ENCODE measurements at regions not wholly inside any gene's neighbourhood (a gene's known extent, or its start where the extent isn't known, plus 50 kb on each side); places are given as distances from the start of the nearest gene placed in this dataset.
A peak's percentile ranks its signal among the peaks of the same experiment; 100 is the strongest.
"Not testable (repeated sequence)": the region's sequence is repeated elsewhere in the genome, so short reads cannot be mapped to it uniquely, and the experiment has no call there.

DNA sequence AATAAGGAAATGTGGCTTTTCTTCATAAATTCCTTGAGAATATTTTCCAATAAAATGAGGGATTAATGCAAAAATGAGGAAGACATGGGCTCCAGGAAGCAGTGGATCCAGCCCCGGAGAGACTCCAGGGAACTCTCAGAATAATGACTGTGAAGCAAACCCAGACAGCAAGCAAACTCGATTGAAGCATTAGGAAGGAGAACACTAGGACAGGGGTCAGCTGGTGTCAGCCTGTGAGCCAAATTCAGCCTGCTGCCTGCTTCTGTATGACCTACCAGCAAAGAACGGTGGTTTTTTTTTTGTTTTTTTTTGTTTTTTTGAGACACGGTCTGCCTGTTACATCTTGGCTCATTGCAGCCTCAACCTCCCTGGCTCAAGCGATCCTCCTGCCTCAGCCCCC lies 133.9 kb upstream of the FOXN2 start:
- no peak for DNase-seq (ENCODE audit: low read depth in 2 of 3, low spot score in 2 of 3)

DNA sequence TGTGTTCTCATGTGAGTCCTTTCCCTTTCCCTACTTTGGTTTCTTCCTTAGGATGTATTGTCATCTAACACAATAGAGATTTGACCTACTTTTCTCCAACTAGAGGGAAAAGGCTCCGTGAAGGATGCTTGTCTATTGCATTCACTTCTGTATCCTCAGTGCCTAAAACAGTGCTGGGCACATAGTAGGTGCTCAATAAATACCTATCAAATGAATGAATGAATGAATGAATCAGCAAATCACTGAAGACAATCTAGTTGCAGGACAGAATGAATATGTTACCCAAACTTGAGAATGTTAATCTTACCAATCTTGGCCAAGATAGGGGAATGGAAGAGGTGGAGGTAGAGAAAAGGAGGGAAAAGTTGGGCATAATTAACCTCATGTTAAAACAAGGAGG lies 131.2 kb upstream of the FOXN2 start:
- no peak for DNase-seq (ENCODE audit: low read depth in 2 of 3, low spot score in 2 of 3)

DNA sequence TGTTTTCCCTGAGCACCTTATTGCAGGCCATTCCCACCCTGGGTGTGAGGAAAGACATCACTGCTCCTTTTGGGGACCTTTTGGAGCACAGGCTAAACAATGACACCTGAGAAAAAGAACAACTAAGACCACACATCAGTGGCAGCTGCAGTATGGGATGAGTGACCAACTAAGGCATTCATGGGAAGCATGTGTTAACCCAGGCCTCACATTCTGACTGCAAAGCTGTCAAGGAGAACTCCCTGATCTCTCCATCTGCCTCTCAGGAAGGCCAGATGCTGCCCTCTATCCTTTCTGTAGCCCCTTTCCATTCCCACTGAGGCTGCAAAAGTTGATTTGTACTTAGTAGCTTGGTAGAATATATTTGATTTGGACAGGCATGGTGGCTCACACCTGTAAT lies 130.5 kb upstream of the FOXN2 start:
- no peak for DNase-seq (ENCODE audit: low read depth in 2 of 3, low spot score in 2 of 3)

DNA sequence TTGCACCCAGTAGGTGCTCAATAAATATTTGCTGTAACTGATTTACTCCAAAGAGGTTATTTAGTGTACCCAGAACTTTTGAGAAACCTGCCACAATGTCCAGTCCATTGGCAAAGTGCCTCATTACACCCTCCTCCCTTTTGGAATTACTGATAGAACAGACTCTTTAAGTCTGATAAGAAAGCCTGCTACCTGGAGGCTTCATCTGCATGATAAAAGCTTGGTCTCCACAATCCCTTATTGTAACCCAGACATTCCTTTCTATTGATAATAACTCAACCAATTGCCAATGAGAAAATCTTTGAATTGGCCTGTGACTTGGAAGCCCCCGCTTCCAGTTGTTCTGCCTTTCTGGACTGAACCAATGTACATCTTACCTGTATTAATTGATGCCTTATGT lies 127.0 kb upstream of the FOXN2 start:
- DNase-seq (ENCODE audit: low read depth in 2 of 3, low spot score in 2 of 3): no peak

DNA sequence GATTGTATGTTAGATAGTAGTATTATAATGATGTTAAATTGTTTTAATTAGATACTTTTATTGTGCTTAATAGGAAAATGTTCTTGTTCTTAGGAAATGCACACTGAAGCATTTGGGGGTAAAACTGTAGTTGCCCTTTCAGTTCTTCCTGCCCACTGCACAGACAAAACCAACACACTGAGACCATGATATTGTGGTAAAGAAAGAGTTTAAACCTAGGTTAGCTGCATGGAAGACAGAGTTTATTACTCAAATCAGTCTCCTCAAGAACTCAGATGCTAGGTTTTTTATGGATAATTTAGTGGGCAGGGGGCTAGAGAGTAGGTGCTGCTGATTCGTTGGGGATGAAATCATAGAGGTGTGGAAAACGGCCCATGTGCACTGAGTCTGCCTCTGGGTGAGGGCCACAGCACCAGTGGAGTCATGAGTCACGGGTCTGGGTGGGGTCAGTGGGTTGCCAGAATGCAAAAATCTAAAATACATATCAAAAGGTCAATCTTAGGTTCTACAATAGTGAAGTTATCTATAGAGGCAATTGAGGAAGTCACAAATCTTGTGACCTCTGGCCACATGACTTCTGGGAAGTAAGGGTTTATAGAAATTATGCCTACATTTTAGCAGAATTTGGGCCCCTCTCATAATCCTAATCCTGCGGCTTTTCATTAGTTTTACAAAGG lies 124.8 kb upstream of the FOXN2 start:
- no peak for DNase-seq (ENCODE audit: low read depth in 2 of 3, low spot score in 2 of 3)

DNA sequence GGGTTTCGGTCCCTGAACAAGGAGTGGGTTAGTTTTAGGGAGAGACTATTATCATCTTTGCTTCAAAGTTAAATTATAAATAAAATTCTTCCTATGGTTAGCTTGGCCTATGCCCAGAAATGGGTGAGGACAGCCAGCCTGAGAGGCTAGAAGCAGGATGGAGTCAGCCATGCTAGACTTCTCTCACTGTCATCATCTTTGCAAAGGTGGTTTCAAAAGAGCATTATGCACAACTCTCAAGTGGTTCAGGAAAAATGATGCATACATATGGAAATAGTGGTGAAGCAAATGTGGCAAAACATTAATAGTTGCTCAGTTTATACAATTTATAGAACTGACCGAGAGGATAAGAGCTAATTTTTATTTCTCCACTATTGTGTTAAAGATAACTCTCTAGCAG lies 124.3 kb upstream of the FOXN2 start:
- no peak for DNase-seq (ENCODE audit: low read depth in 2 of 3, low spot score in 2 of 3)

DNA sequence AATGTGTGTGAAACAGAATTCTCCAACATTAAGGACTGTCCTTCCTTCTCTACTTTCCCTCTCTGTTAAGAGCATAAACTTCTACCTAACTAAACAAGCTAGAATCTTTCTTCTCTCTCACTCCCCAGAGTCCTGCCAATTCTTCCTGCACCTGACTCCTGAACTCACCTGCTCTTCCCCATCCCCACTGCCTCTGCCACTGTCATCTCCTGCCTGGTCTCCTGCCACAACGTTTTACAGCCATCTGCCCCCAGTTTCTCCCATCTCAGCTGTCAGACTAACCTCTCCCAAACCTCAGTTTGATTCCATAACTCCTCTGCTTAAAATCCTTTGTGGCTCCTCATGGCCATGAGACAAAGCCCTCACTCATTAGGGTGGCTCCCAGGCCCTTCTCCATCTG lies 119.8 kb upstream of the FOXN2 start:
- no peak for DNase-seq (ENCODE audit: low read depth in 2 of 3, low spot score in 2 of 3)

DNA sequence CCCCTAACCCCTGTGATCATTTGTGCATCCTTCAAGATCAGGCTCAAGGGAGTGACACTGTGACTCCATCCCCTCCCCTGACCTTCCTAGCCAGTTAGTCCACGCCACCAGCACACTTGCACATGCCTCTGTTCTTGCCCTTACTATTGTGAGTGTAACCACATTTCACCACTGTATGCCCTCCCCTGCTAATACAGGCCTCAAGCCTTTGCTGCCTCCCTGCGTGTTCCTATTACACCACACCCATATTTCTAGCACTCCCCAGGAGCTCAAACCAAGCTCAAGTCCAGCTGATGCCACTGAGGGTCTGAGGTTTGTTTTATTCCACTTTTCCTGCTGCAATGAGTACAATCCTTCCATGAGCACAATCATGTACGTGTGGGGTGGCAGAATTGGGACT lies 119.3 kb upstream of the FOXN2 start:
- no peak for DNase-seq (ENCODE audit: low read depth in 2 of 3, low spot score in 2 of 3)

DNA sequence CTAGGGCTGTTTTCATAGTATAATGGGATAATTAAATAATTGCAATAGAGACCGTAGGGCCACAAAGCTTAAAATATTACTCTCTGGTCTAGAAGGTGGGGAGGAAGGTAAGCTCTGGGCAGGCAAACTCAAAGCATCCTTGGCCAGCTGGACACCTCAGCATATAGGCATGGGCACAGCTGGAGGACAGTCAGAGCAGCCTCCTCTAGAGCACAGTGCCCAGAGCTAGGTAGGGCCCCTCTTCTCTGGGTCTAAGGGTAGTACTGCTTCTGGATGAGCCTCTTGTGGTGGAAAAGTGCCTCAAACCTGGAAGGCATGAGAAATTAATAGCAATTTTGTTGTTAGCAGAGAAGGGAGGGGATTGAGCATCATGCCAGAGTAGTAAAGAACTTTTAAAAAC lies 116.9 kb upstream of the FOXN2 start:
- no peak for DNase-seq (ENCODE audit: low read depth in 2 of 3, low spot score in 2 of 3)

DNA sequence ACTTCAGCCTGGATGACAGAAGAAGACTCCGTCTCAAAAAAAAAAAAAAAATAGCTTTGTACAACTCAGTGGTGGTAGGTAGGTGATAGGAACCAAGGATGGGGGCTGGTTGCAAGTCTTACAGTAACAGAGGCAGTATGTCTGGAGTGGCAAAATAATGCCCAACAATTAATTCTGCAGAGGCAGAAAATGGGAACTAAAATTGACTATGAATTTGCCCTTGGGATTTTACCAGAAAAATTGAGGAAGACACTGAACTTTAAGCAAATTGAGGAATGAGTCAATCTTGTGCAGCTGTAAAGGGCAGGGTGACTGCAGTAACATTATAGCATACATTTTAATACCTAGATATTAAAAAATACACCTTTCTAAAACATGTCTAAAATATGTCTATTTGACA lies 116.1 kb upstream of the FOXN2 start:
- no peak for DNase-seq (ENCODE audit: low read depth in 2 of 3, low spot score in 2 of 3)

DNA sequence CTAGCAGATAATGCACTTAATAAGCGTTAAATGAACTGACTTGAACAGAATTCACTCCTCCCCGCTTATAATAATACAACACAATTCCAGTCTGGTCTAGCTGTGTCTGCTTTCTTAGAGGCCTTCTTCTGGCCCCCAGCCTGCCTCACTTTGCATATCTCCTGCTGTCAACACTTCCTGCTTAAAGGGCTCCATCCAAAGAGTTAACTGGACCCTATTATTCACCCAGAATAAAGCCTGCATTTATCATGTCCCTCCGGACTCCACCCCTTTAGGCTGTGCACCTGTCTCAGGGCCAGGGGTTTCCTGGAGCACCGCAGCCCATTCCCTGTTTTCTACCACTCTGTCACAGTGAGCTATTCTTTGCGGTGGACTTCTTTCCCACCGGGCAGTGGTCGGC lies 115.4 kb upstream of the FOXN2 start:
- no peak for DNase-seq (ENCODE audit: low read depth in 2 of 3, low spot score in 2 of 3)

DNA sequence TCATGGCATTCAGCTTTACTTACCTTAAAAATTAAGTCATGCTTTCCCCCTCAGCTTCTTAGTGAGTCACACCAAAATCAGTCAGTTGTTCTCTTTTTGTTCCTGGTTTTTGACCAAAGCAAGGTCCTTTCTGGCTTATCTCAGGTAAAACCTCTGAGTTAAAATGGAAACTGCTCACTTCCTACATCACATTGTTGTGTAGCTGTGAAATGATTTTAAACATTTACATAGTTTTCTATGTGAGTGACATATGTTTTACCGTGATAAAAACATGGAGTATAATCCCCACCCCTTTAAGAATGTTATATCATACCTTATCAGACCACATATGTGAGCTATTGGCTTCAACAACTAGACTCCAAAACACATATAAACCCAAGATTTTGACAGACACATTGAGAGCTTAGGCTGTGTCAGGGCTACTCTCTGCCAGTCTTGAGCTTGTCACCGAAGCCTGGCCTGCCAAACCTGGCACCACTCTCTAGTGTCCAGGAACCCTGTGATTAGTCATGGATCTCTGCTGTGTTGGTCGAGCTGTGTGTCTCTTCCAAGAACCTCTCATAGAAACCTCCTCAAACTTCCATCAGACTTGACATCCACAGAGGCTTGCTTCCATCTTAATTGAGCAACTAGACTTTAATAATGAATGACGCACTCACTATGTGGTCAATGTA lies 113.7 kb upstream of the FOXN2 start:
- DNase-seq (ENCODE audit: low read depth in 2 of 3, low spot score in 2 of 3): no peak

DNA sequence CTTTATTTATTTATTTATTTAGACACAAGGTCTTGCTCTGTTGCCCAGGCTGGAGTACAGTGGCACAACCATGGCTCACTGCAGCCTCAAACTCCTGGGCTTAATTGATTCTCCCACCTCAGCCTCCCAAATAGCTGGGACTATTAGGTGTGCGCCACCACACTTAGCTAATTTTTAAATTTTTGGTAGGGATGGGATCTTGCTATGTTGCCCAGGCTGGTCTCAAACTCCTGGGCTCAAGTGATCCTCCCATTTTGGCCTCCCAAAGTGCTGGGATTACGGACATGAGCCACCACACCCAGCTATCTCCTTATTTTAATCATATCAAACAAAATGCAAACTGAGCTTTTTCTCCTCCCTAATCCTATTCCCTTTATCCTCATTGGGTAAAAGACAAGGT lies 113.0 kb upstream of the FOXN2 start:
- not testable (repeated sequence) for DNase-seq (ENCODE audit: low read depth in 2 of 3, low spot score in 2 of 3)

DNA sequence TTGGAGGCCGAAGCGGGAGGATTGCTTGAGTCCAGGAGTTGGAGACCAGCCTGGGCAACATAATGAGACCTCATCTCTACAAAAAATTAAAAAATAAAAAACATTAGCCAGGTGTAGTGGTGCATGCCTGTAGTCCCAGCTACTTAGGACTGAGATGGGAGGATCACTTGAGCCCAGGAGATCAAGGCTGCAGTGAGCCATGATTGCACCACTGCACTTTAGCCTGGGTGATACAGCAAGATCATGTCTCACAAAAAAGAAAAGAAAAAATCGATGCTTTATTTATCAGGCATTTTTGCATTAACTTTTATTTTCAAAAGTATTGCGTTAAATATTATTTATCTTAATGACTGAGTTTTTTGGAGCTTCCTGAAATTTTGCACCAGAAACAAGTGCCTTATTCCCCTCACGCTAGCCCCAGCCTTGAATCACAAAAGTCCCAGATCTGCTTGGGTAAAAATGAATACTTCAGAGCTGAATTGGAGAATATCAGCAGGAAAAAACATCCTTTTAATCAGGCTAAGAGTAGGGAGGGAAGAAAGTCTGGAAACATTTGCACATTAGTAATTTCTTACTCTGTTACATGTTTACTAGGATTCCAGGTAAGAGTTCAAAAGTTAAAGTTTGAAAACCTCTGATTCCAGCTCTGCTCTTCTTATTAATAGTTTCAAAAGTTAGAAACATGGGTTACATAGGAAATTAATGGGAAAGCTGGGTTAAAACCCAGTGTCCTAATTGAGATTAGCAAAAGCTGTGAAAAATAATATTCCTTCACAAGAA lies 111.4 kb upstream of the FOXN2 start:
- no peak for DNase-seq (ENCODE audit: low read depth in 2 of 3, low spot score in 2 of 3)

DNA sequence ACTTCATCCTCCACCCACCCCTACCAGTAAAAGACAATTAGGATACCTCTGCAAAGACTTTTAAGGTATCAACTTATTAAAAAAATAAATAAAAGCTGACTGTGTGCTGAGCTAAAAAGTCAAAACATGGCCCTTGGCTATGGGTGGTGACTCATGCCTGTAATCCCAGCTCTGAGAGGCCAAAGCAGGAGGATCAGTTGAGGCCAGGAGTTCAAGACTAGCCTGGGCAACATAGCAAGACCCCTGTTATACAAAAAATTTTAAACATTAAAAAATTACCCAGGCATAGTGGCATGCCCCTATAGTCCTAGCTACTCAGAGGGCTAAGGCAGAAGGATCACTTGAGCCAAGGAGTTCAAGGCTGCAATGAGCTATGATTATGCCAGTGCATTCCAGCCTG lies 110.8 kb upstream of the FOXN2 start:
- DNase-seq (ENCODE audit: low read depth in 2 of 3, low spot score in 2 of 3): no peak

DNA sequence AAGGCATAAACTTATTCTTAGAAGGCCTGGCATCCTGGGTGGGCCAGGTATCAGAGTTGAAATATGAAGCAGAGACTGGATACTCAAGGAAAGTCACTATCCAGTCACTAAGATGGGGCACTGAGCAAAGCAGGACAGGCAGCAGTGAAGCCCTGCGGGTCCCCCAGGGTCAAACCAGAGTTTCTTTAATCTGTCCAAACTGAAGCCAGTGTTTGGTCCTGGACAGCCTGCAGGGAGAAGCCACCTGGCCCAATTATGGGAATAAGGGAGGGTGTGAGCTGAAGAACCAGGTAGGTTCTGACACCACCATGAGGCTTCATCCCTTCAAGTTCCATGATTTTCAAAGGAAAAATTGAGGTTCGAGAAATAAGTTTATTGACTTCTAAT lies 109.7 kb upstream of the FOXN2 start:
- DNase-seq (ENCODE audit: low read depth in 2 of 3, low spot score in 2 of 3): no peak

DNA sequence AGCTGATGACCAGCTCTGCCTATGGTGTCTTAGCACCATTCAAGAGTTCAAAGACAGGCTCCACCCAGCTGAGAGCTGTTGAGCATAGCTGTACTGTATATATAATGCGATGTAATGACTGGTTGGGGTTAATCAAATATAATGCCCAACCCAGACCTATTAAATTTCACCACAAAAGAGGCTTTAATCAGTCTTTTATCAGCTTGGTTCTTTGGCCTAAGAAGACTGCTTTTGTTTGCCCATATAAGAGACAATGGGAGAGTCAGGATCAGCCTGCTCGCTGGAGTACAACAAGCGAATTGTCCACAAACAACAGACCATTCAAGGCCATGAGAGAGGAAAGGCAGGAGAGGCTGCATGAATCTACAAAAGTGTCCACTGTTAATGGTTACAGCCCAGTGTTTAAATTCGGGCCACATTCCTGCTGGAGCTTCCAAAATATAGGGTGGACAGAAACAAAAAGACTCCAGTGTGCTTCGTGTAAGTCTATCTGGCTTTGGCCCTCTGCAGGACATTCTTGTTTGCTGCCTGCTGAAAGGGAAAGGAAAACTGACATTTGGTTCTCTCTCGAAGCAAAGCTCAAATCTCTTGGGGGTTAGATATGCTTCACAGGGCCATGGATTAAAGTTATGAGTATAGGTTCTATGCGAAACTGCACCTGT lies 109.2 kb upstream of the FOXN2 start:
- DNase-seq (ENCODE audit: low read depth in 2 of 3, low spot score in 2 of 3): peak in 1 of 3 donors; percentile 7

DNA sequence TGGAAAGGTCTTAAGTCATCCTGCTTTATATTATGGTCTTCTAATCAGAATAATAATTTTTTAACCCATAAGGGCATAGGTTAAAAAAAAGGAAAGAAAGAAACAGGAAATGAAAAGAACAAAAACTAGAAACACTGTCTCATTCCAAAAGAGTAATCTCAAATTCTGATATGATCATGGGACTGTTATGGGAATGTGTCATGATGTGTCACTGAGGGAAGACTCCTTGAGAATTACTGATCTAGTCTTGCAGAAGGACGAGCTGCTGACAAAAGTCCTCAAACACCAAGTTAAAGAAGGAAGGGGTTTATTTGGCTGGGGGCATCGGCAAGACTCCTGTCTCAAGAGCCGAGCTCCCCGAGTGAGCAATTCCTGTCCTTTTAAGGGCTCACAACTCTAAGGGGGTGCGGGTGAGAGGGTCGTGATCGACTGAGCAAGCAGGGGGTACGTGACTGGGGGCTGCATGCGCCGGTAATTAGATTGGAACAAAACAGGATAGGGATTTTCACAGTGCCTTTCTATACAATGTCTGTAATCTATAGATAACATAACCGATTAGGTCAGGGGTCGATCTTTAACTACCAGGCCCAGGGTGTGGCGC lies 108.3 kb upstream of the FOXN2 start:
- not testable (repeated sequence) for DNase-seq (ENCODE audit: low read depth in 2 of 3, low spot score in 2 of 3)

DNA sequence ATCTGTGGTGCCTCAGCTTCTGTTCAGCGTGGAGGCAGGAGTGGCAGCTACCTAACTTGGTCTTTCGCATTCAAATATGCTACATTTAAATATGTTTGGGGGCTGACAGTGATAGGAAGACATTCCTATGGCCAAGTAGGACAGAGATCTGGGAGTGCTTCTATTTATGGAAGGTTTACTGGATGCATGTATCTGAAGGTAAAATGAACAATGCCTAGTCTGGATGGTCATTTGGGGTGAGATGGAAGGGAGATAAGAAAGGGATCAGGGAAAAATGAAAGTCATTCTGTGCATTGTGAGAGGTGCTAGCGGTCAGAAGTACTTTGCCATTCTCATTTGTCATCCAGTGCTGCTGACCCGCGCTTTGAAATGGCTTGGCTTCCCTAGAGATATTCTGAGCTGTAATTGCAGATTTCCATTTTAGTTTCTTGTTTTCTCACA lies 107.3 kb upstream of the FOXN2 start:
- no peak for DNase-seq (ENCODE audit: low read depth in 2 of 3, low spot score in 2 of 3)

DNA sequence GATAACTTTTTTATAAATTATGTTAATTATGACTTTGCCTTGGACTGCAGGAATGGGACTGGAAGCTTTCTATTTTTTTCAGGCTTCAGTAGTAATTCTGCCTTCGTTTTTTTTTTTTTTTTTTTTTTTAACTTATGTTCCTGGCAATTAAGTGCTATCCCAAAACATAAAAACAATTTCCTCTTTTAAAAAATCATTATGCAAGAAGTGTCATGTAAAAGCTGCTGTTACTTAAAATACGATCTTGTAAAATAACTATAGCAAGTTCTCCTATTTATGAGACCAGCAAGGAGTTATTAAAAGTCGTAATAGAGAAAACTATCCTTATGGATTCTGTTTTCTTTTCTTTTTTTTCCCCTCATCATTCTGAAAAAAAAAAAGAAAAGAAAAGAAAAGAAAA lies 106.6 kb upstream of the FOXN2 start:
- no peak for DNase-seq (ENCODE audit: low read depth in 2 of 3, low spot score in 2 of 3)
